Upper lobe of right lung (tissue), 1 donor: ENCODE measurements at regions not wholly inside any gene's neighbourhood (a gene's known extent, or its start where the extent isn't known, plus 50 kb on each side); places are given as distances from the start of the nearest gene placed in this dataset.

Source experiments
- ATAC-seq: fragments of 200-7000 bp; cut with Tn5 transposase; one replicate; pipeline ENCODE4 v1.9.1; 2020; ENCODE audit warnings: mild to moderate bottlenecking, moderate library complexity
- DNase-seq: peaks from one replicate; pipeline ENCODE4 v3.0.0-alpha.2; 2020
- H3K27ac ChIP-seq: fragments of 200-600 bp; one replicate; pipeline ENCODE4 v1.8.0; 2022
- H3K27me3 ChIP-seq: fragments of 200-600 bp; one replicate; pipeline ENCODE4 v1.8.0; 2022; ENCODE audit warnings: mild to moderate bottlenecking
- H3K36me3 ChIP-seq: fragments of 200-600 bp; one replicate; pipeline ENCODE4 v1.8.0; 2022
- H3K4me1 ChIP-seq: fragments of 200-600 bp; one replicate; pipeline ENCODE4 v1.8.0; 2022
- H3K4me3 ChIP-seq: fragments of 200-600 bp; one replicate; pipeline ENCODE4 v1.8.0; 2022; ENCODE audit warnings: mild to moderate bottlenecking
- H3K9me3 ChIP-seq: fragments of 200-600 bp; one replicate; pipeline ENCODE4 v1.8.0; 2022
- intact Hi-C: fragments of 100-400 bp; cut with DNase I; formaldehyde crosslinking; loops from one replicate; pipeline ENCODE4 v1.11.0; 2022
- TF ChIP-seq, protein P1 (sequence below): fragments of 200-600 bp; IDR thresholded peaks from one replicate; pipeline ENCODE4 v1.8.0; 2022; ENCODE audit warnings: antibody characterized with exemption
- donor health status: DM: no; HTN: yes; CAD: no; lungs with severe emphysema.

DNA sequence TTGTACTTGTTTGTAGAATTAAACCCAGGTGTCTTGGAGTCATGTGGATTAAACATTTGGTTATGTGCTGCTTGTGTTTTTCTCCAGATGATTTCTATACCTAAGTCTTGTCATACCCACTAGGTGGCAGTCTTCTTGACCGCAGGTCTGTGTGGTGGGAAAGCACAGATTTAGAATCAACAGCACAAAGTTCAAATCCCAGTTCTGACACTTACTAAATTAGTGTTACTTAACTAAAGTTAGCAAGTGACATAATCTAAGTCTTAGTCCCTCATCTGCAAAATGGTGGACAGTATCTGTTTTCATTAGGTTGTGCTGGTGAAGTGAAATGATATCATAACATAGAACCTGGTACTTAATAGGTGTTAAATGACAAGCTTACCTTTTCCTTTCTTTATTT, 151.0 kb upstream of the ARHGAP5 start:
- Histone ChIP-seq H3K27me3 (no peaks in the 10 kb centered on the region), H3K4me3 (no peak overlapping the region), H3K4me1 (peaks cover 10% of the 10 kb centered on the region), H3K9me3 (no peaks in the 10 kb centered on the region), H3K27ac (peak overlapping the region; percentile 64), H3K36me3 (no peaks in the 10 kb centered on the region)
- ATAC-seq (peak; percentile 74), DNase-seq (no peak)
- TF ChIP-seq, protein P1, sequence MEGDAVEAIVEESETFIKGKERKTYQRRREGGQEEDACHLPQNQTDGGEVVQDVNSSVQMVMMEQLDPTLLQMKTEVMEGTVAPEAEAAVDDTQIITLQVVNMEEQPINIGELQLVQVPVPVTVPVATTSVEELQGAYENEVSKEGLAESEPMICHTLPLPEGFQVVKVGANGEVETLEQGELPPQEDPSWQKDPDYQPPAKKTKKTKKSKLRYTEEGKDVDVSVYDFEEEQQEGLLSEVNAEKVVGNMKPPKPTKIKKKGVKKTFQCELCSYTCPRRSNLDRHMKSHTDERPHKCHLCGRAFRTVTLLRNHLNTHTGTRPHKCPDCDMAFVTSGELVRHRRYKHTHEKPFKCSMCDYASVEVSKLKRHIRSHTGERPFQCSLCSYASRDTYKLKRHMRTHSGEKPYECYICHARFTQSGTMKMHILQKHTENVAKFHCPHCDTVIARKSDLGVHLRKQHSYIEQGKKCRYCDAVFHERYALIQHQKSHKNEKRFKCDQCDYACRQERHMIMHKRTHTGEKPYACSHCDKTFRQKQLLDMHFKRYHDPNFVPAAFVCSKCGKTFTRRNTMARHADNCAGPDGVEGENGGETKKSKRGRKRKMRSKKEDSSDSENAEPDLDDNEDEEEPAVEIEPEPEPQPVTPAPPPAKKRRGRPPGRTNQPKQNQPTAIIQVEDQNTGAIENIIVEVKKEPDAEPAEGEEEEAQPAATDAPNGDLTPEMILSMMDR = peak; percentile 55
- intact Hi-C loops = no loop called here

DNA sequence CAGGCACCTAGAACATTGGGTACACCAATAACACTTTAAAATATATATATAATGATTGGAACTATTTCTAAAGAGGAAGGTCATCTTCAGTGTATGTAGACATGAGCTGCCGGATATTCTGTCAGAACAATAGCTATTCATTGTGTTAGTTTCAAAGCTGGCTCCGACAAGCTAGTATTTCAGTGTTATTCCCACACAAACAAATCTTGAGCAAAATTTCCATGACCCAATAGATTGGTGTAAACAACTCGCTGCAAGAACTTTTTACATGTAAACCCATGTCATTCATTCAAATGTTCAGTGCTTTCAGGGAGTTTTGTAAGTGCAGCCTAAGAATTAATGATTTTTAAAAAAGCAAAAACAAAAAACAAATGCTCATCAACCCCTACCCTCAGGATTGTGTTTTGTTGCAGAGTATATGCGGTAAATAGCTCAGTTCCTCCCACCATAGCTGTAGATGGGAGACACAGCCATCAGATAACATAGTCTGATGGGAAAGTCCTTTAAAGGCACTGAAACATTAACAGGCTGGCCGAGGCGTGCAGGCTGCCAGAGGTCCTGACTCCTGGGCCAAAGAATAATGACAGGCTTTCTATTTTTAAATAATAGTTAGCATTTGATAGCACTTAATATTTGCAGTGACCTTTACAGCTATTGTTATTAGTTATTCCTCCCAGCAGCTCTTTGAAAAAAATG, 150.3 kb upstream of the ARHGAP5 start:
- Histone ChIP-seq H3K27ac (peak overlapping the region; percentile 64), H3K27me3 (no peaks in the 10 kb centered on the region), H3K36me3 (no peaks in the 10 kb centered on the region), H3K4me3 (no peak overlapping the region), H3K4me1 (peaks cover 10% of the 10 kb centered on the region), H3K9me3 (no peaks in the 10 kb centered on the region)
- TF ChIP-seq, protein P1 = no peak
- intact Hi-C loops = no loop called here
- DNase-seq (no peak), ATAC-seq (peak; percentile 13)

DNA sequence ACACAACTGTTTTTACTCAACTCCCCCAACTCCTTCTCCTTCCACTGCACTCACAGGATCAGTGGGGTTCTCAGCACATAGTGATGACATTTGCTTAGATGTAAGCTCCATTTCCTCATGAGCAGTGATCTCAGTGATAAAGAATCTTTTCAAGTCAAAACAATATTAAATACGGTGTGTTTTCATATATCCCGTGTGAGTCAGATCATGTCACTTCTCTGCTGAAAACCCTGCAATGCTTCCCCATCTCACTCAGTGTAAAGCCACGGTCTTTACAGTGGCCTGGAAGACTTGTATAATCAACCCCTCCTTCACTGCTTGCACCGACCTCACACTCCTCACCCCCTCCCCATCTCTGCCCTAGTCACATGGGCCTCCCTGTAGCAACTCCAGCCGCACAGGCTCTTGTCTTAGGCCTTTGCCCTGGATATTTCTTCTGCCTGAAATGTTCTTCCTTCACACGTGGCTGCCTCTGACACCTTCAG, 149.7 kb upstream of the ARHGAP5 start:
- ATAC-seq (peak; percentile 40), DNase-seq (no peak)
- Histone ChIP-seq H3K9me3 (no peaks in the 10 kb centered on the region), H3K27me3 (no peaks in the 10 kb centered on the region), H3K36me3 (no peaks in the 10 kb centered on the region), H3K4me3 (no peak overlapping the region), H3K4me1 (peaks cover 10% of the 10 kb centered on the region), H3K27ac (peak overlapping the region; percentile 64)
- TF ChIP-seq, protein P1 = no peak
- intact Hi-C loops = no loop called here

DNA sequence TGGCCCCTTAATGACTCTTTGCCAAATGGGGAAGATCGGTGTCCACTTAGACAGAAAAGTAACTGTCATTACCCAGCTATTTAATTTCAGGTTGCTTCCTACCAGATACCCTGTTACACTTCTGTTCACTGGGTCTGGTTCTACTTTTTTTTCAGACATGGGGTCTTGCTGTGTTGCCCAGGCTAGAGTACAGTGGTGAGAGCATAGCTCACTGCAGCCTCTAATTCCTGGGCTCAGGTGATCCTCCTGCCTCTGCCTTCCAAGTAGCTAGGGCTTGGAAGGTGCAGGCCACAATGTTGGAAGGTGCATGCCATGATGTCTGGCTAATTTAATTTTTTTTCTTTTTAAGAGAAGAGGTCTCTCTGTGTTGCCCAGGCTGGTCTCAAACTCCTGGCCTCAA, 147.0 kb upstream of the ARHGAP5 start:
- intact Hi-C loops = loop anchor here (10.0 kb wide), 1 partner anchor 325 kb away; no protein-coding TSS in a partner anchor
- DNase-seq (no peak), ATAC-seq (no peak)
- Histone ChIP-seq H3K36me3 (no peaks in the 10 kb centered on the region), H3K27ac (no peak overlapping the region), H3K4me3 (no peak overlapping the region), H3K4me1 (peaks cover 14% of the 10 kb centered on the region), H3K9me3 (no peaks in the 10 kb centered on the region), H3K27me3 (no peaks in the 10 kb centered on the region)
- TF ChIP-seq, protein P1 = no peak

DNA sequence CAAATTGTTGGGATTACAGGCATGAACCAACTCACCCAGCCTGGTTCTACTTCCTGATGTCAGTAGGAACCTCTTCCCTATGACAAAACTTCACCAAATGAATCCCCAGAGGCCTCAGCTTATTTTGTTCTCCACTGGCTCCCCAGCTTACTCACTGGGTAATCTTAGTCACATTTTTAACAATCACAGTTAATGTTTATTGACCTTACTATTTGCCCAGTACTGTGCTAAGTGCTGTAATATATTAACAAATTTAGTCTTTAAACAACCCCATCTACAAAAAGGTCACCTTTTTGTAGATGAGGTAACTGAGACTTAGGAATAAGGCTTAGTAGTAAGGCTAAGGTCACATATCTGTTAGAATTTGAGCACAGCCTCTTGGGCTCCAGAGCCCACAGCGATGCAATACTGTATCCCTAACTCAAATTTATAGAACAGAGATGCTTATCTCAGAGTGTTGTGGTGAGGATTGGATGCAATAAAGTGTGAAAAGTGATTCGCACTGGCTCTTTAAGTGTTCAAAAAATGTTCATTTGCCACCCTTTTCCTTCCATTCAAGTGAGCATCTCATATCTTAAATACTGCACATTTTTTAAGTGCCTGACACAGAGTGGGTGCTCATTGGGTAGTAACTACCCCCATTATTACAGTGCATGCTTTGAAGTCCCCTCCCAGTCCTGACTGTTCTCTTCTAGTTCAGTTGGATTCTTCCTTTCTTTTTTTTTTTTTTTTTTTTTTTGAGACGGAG, 146.4 kb upstream of the ARHGAP5 start:
- no peak for ATAC-seq

More for the DNA sequence above, 146.4 kb upstream of the ARHGAP5 start:
- TF ChIP-seq, protein P1 = no peak
- no peak overlapping the region for H3K27ac ChIP-seq
- no peak overlapping the region for H3K4me3 ChIP-seq
- intact Hi-C loops = loop anchor here (10.0 kb wide), 1 partner anchor 324 kb away; no protein-coding TSS in a partner anchor
- no peak for DNase-seq
- H3K36me3 ChIP-seq = no peaks in the 10 kb centered on the region
- H3K27me3 ChIP-seq = no peaks in the 10 kb centered on the region
- H3K9me3 ChIP-seq = no peaks in the 10 kb centered on the region
- H3K4me1 ChIP-seq = peaks cover 14% of the 10 kb centered on the region
